Stomach smooth muscle (tissue), 2 donors: ENCODE measurements at regions not wholly inside any gene's neighbourhood (a gene's known extent, or its start where the extent isn't known, plus 50 kb on each side); places are given as distances from the start of the nearest gene placed in this dataset.

Source experiments
- H3K27ac ChIP-seq: one replicate; pipeline ENCODE4 v1.7.0; 2013; ENCODE audit warnings: mild to moderate bottlenecking, low read length, inconsistent platforms
- H3K27me3 ChIP-seq, 2 donors: one replicate each; pipeline ENCODE4 v1.7.0; 2013; ENCODE audit warnings: low read length in 2 of 2; ENCODE audit not compliant: insufficient read depth in 2 of 2, control insufficient read depth in 1 of 2
- H3K36me3 ChIP-seq, 2 donors: one replicate each; pipeline ENCODE4 v1.7.0; 2013; ENCODE audit warnings: low read length in 2 of 2; ENCODE audit not compliant: control insufficient read depth in 2 of 2, insufficient read depth in 2 of 2
- H3K4me1 ChIP-seq: one replicate; pipeline ENCODE4 v1.7.0; 2013; ENCODE audit warnings: low read length; ENCODE audit not compliant: control insufficient read depth, insufficient read depth
- H3K4me3 ChIP-seq, 2 donors: one replicate each; pipeline ENCODE4 v1.7.0; 2013; ENCODE audit warnings: low read length in 2 of 2
- H3K9ac ChIP-seq, 2 donors: one replicate each; pipeline ENCODE4 v1.7.0; 2013; ENCODE audit warnings: low read length in 2 of 2, mild to moderate bottlenecking in 1 of 2
- H3K9me3 ChIP-seq, 2 donors: one replicate each; pipeline ENCODE4 v1.7.0; 2013; ENCODE audit warnings: low read length in 2 of 2; ENCODE audit not compliant: control insufficient read depth in 2 of 2
- donor health status: healthy.
- donor health status: Pancreatic carcinoma.

GRCh38 chr21:38965241-38965640, 159.5 kb downstream of the ETS2 start:
- no peak overlapping the region for H3K27ac ChIP-seq

GRCh38 chr21:38963006-38963405, 157.3 kb downstream of the ETS2 start:
- Histone ChIP-seq H3K27ac (no peak overlapping the region), H3K9ac (no peak overlapping the region), H3K4me1 (peaks cover 10% of the 10 kb centered on the region), H3K9me3 (peaks cover 3% of the 10 kb centered on the region in 2 donors), H3K27me3 (no peaks in the 10 kb centered on the region), H3K36me3 (no peaks in the 10 kb centered on the region), H3K4me3 (no peak overlapping the region)

More at GRCh38 chr21:38965241-38965640, 159.5 kb downstream of the ETS2 start:
- Histone ChIP-seq H3K9ac (no peak overlapping the region), H3K9me3 (peaks cover 3% of the 10 kb centered on the region in 2 donors), H3K36me3 (no peaks in the 10 kb centered on the region), H3K4me3 (no peak overlapping the region), H3K4me1 (peaks cover 2% of the 10 kb centered on the region), H3K27me3 (no peaks in the 10 kb centered on the region)

DNA sequence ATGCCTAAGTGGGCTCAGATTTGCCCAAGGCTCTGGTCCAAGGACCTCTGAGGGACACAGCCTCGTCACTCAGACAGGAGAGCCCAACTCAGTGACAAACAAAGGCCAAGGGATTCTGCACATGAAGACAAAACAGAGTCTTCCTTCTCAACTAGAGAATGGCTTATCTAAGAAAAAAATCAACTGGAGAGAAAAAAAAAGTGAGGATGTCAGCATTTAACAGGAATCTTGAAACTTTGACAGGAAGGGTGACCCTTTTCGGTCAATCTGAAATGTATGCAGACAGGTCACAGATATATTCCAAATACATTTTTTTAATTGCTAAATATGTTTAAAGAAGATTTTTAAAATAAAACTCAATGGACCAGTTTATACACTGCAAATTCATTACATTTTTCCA, 154.5 kb downstream of the ETS2 start:
- Histone ChIP-seq H3K27ac (no peak overlapping the region), H3K4me1 (peaks cover 10% of the 10 kb centered on the region), H3K9me3 (peaks cover 3% of the 10 kb centered on the region in 2 donors)

GRCh38 chr21:38959692-38960061, 153.9 kb downstream of the ETS2 start:
- H3K9ac ChIP-seq: no peak overlapping the region
- H3K27me3 ChIP-seq: no peaks in the 10 kb centered on the region
- no peaks in the 10 kb centered on the region for H3K36me3 ChIP-seq
- H3K27ac ChIP-seq: no peak overlapping the region
- H3K4me3 ChIP-seq: no peak overlapping the region
- peaks cover 8% of the 10 kb centered on the region for H3K4me1 ChIP-seq
- peaks cover 3% of the 10 kb centered on the region in 2 donors for H3K9me3 ChIP-seq

More for the DNA sequence above, 154.5 kb downstream of the ETS2 start:
- Histone ChIP-seq H3K4me3 (no peak overlapping the region), H3K9ac (no peak overlapping the region), H3K36me3 (no peaks in the 10 kb centered on the region), H3K27me3 (no peaks in the 10 kb centered on the region)

DNA sequence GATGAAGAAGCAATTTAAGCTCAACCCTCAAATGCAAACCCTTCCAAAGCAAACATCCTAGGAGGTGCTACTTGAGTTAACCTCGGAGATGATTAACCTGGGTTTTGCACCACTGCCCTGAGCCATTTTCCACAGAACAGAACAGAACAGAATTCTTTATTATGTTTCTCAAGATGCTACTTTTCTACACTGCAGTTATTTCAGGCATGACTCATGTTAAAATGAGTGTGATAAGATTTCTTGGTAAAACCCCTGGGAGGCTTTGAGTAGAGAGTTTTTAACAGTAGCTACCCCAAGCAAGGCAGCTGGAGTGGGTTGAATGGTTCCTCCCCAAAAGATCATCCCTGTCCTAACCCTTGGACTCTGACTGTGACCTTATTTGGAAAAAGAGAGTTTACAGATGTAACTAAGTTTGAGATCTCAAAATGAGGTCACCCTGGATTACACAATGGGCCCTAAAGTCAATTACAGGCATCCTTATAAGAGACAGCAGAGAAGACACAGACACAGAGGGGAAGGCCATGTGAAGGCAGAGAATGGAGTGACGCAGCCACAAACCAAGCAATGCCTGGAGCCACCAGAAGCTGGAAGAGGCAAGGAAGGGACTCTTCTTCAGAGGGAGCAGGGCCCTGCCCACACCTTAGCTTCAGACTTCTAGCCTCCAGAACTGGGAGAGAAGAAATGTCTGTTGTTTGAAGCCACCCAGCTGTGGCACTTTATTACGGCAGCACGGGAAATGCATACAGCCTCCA, 153.4 kb downstream of the ETS2 start:
- Histone ChIP-seq H3K27ac (no peak overlapping the region), H3K27me3 (no peaks in the 10 kb centered on the region), H3K4me3 (no peak overlapping the region), H3K36me3 (no peaks in the 10 kb centered on the region), H3K9me3 (peaks cover 3% of the 10 kb centered on the region in 2 donors), H3K4me1 (peaks cover 8% of the 10 kb centered on the region), H3K9ac (no peak overlapping the region)

GRCh38 chr21:38958323-38958705, 152.6 kb downstream of the ETS2 start:
- H3K9me3 ChIP-seq: peaks cover 3% of the 10 kb centered on the region in 2 donors
- no peak overlapping the region for H3K9ac ChIP-seq
- H3K36me3 ChIP-seq: no peaks in the 10 kb centered on the region
- H3K4me3 ChIP-seq: no peak overlapping the region
- H3K27ac ChIP-seq: no peak overlapping the region
- no peaks in the 10 kb centered on the region for H3K27me3 ChIP-seq
- peaks cover 8% of the 10 kb centered on the region for H3K4me1 ChIP-seq

DNA sequence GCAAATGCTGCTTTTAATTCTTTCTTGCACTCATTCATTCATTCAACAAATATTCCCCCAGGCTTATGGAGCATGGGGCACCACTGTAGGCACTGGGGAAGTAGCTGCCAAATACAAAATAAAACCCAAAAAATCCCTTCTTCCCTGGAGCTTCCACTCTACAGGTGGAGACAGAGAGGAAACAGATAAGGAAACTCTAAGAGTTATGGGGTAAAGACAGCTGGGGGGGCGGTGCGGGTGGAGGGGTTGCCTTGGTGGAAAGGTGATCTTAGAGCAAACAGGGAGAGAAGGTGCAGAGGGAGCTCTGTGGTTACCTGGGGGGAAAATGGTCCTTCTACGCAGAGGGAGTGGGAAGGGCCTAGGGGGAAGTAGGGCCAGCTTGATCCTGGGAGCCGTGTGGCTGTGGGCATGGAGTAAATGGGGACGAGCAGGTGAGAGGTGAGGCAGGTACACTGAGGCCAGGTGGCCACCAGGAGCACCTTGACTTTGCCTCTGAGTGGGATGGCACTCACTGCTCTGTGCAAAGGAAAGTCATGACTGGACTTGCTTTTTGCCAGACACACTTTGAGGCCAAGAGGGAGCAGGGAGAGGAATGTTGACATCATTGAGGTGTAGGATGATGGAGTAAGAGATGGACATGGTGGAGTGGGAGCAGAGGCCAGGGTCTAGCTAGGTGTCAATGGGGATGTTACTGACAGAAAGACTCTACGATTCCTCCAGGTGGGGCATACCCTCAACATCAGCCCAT, 152.0 kb downstream of the ETS2 start:
- Histone ChIP-seq H3K9me3 (peaks cover 2 to 3% of the 10 kb centered on the region in 2 donors), H3K4me1 (peaks cover 8% of the 10 kb centered on the region), H3K27ac (no peak overlapping the region), H3K36me3 (no peaks in the 10 kb centered on the region), H3K4me3 (no peak overlapping the region), H3K9ac (no peak overlapping the region), H3K27me3 (no peaks in the 10 kb centered on the region)

- Histone ChIP-seq H3K36me3 (no peaks in the 10 kb centered on the region), H3K4me3 (no peak overlapping the region), H3K27me3 (no peaks in the 10 kb centered on the region), H3K9me3 (peaks cover 0 to 3% of the 10 kb centered on the region in 2 donors), H3K9ac (no peak overlapping the region), H3K27ac (no peak overlapping the region), H3K4me1 (peaks cover 8% of the 10 kb centered on the region)
Measured at GRCh38 chr21:38956856-38957571, 151.3 kb downstream of the ETS2 start.

- H3K27me3 ChIP-seq: no peaks in the 10 kb centered on the region
- no peak overlapping the region for H3K27ac ChIP-seq
- H3K4me3 ChIP-seq: no peak overlapping the region
- no peaks in the 10 kb centered on the region for H3K9me3 ChIP-seq
- no peak overlapping the region for H3K9ac ChIP-seq
- H3K36me3 ChIP-seq: no peaks in the 10 kb centered on the region
- H3K4me1 ChIP-seq: peaks cover 8% of the 10 kb centered on the region
Measured at GRCh38 chr21:38956521-38956855, 150.8 kb downstream of the ETS2 start.

GRCh38 chr21:38956007-38956406, 150.3 kb downstream of the ETS2 start:
- Histone ChIP-seq H3K4me1 (peaks cover 8% of the 10 kb centered on the region), H3K27me3 (no peaks in the 10 kb centered on the region), H3K36me3 (no peaks in the 10 kb centered on the region), H3K9me3 (no peaks in the 10 kb centered on the region), H3K27ac (no peak overlapping the region), H3K9ac (no peak overlapping the region), H3K4me3 (no peak overlapping the region)
